GM12864 (cell line): ENCODE measurements at regions not wholly inside any gene's neighbourhood (a gene's known extent, or its start where the extent isn't known, plus 50 kb on each side); places are given as distances from the start of the nearest gene placed in this dataset.
"Not testable (repeated sequence)": the region's sequence is repeated elsewhere in the genome, so short reads cannot be mapped to it uniquely, and the experiment has no call there.

ENCODE experiments used
- DNase-seq: peaks from one replicate; pipeline ENCODE4 v3.0.0-alpha.2; 2011; ENCODE audit warnings: low read depth
- H3K4me3 ChIP-seq: 2 replicates; pipeline ENCODE4 v1.5.1; 2011; ENCODE audit warnings: mild to moderate bottlenecking, low read depth, low read length, control low read depth
- TF ChIP-seq, protein P1 (sequence below): IDR thresholded peaks from 2 replicates; pipeline ENCODE4 v1.5.1; 2011; ENCODE audit warnings: low read depth, mild to moderate bottlenecking, moderate library complexity, low read length, control low read depth, inconsistent platforms; ENCODE audit errors: missing control alignments

DNA sequence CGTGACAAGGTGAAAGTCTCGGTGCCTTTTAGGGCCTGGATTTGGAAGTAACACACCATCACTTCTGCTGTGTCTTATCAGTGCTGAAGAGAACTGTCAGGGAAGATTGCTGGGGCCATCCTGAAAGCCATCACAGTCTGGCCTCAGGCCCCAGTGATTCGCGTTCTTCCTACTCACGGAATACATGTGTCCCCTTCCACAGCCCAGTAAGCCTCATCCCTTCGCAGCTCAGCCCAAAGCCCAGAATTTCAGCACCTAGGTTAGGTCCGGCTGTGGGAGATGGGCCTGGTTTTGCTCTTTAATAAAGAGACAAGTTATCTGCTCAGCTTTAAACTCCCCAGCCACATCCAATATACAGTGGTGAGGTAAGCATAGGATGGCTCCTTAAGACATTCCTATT is 113.0 kb upstream of the SPACA7 start:
- DNase-seq = no peak
- TF ChIP-seq, protein P1, sequence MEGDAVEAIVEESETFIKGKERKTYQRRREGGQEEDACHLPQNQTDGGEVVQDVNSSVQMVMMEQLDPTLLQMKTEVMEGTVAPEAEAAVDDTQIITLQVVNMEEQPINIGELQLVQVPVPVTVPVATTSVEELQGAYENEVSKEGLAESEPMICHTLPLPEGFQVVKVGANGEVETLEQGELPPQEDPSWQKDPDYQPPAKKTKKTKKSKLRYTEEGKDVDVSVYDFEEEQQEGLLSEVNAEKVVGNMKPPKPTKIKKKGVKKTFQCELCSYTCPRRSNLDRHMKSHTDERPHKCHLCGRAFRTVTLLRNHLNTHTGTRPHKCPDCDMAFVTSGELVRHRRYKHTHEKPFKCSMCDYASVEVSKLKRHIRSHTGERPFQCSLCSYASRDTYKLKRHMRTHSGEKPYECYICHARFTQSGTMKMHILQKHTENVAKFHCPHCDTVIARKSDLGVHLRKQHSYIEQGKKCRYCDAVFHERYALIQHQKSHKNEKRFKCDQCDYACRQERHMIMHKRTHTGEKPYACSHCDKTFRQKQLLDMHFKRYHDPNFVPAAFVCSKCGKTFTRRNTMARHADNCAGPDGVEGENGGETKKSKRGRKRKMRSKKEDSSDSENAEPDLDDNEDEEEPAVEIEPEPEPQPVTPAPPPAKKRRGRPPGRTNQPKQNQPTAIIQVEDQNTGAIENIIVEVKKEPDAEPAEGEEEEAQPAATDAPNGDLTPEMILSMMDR = no peak
- H3K4me3 ChIP-seq = no peak overlapping the region

DNA sequence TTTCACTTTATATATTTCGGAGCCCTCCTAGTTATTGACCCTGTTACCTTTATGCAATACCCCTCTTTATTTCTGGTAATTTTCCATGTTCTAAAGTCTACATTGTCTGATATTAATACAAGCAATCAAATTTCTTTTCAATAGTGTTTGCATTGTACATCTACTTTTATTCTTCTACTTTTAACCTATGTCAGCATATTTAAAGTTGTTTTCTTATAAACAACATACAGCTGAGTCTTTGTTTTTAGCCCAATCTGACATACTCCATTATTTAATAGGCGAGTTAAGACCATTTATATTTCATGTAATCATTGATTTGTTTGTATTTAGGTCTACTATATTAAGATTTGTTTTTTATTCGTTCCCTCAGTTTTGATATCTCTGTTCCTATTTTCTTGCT is 108.5 kb upstream of the SPACA7 start:
- no peak overlapping the region for H3K4me3 ChIP-seq
- TF ChIP-seq, protein P1 = no peak
- no peak for DNase-seq

DNA sequence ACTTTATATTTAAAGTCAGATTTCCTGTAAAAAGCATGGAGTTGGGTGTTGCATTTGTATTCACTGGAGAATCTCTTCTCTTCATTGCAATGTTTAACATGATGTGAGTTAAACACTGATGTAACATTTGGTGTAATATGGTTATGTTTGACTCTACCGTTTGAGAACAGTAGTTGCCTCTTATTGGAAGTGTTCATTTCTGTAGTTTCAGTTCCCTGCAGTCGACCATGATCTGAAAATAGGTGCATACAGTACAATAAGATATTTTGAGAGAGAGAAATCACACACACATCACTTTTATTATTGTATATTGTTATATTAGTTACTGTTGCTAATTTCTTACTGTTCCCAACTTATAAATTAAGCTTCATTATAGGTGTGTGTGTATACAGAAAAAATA is 105.2 kb upstream of the SPACA7 start:
- DNase-seq = no peak
- TF ChIP-seq, protein P1 = no peak

DNA sequence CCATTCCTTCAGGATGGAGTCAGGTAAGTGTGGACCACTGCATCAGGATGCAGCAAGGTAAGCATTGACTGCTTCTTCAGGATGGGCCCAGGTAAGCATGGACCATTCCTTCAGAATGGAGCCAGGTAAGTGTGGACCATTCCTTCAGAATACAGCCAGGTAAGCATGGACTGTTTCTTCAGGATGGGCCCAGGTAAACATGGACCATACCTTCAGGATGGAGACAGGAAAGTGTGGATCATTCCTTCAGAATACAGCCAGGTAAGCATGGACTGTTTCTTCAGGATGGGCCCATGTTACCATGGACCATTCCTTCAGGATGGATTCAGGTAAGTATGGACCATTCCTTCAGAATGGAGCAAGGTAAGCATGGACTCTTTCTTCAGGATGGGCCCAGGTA is 89.4 kb upstream of the SPACA7 start:
- not testable (repeated sequence) for DNase-seq, H3K4me3 ChIP-seq

More for the DNA sequence above, 105.2 kb upstream of the SPACA7 start:
- H3K4me3 ChIP-seq = no peak overlapping the region

DNA sequence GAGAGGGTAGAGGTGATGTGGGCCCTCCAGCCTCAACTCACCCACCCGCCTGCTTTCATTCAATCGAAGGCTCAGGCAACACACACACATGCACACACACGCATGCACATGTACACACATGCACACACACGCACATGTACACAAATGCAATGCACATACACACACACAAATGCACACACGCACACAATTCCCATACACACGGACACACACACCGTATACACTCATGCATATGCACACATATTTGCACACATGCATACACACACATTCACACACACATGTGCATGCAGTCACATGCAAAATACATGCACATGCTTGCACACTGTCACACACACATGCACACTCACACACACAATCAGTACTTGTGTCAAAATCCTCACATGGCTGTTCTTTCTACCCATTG is 55.9 kb upstream of the SPACA7 start:
- H3K4me3 ChIP-seq = no peak overlapping the region
- DNase-seq = no peak
- TF ChIP-seq, protein P1 = no peak

DNA sequence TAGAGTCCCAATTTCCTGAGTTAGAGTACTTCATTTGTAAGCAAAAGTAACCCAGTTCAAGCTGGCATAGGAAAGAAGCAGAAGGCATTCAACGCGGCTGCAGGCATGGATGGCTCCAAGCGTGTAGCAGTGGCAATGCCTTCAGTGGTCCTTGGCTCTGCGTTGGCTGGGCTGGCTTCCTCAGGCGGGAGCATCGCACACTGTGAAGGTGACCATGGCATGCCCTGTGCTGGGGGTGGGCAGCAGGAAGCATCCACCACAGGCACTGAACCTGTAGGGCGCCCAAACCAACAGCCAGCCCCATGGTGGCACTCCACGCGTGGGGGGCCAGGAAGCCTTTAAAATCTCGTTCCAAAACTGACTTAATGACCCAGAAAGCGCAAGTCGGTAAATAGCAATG is 53.6 kb upstream of the SPACA7 start:
- TF ChIP-seq, protein P1 = no peak
- no peak for DNase-seq
- no peak overlapping the region for H3K4me3 ChIP-seq

DNA sequence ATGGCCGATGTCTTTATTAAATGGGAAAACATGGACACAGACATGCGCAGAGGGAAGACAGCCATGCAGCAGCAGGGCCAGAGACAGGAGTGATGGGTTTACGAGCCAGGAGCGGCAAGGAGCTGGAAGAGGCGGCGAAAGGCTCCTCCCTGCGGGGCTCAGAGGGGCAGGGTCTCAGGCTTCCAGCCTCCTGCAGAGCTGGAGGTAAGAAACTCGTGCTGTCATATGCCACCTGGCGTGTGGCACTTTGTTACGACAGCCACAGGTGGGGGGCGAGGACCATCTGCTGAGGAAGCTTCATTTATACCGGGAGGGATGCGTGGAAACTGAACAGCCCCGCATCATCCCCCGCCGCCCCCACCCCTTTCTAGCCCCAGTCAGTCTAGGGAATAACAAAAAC is 52.0 kb upstream of the SPACA7 start:
- TF ChIP-seq, protein P1 = no peak
- H3K4me3 ChIP-seq = no peak overlapping the region
- no peak for DNase-seq

DNA sequence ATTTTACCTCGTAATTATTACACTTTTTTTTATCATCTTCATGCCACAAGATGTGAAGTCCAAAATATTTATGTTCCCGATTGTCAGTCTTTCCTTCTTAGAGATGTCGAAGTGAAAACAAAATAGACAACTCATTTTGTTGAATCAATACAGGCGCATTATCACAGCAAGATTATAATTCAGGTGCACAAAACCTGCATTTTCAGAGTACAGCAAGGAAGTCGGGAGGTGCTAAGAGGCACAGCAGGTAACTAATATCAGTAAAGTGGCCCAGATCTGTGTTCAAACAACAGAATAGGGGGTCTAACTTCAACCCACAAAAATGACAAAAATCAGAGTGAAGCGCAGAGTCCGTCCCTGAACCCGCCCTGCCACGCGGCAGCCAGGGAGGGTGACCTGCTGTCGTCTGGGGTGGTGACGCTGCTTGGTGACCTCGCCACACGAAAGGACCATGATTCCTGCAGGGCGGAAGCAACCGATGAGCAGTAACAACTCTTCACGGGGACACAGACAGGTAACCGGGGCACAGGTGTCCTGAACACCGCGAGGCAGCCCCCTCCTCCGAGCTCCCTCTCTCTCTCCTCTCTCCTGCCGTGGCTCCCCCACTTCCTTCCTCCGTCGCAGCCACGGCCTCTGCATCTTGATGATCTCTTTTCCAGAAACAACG is 50.9 kb upstream of the SPACA7 start:
- DNase-seq = no peak
- TF ChIP-seq, protein P1 = no peak
- no peak overlapping the region for H3K4me3 ChIP-seq
